GM12872 (cell line): ENCODE measurements at regions not wholly inside any gene's neighbourhood (a gene's known extent, or its start where the extent isn't known, plus 50 kb on each side); places are given as distances from the start of the nearest gene placed in this dataset.

ENCODE experiments used
- CTCF ChIP-seq: IDR thresholded peaks from 3 replicates; pipeline ENCODE4 v1.5.1; 2011; ENCODE audit warnings: low read depth, mild to moderate bottlenecking, low read length, moderate library complexity; ENCODE audit not compliant: insufficient read depth

GRCh38 chr3:178385280-178385952 is 150.8 kb upstream of the KCNMB2 start:
- peak; percentile 57; the same call in 2 of the 3 replicates for TF ChIP-seq CTCF

GRCh38 chr3:178386401-178386800 is 149.8 kb upstream of the KCNMB2 start:
- TF ChIP-seq CTCF, result no peak

GRCh38 chr3:178386880-178387279 is 149.4 kb upstream of the KCNMB2 start:
- TF ChIP-seq CTCF, result no peak

- no peak for TF ChIP-seq CTCF
Measured at GRCh38 chr3:178388473-178388872, 147.8 kb upstream of the KCNMB2 start.

- no peak for TF ChIP-seq CTCF
Measured at GRCh38 chr3:178389258-178389657, 147.0 kb upstream of the KCNMB2 start.

- no peak for TF ChIP-seq CTCF
Measured at GRCh38 chr3:178392511-178392926, 143.7 kb upstream of the KCNMB2 start.

- no peak for TF ChIP-seq CTCF
Measured at GRCh38 chr3:178393146-178393545, 143.1 kb upstream of the KCNMB2 start.
